GM06990 (cell line): ENCODE measurements at regions not wholly inside any gene's neighbourhood (a gene's known extent, or its start where the extent isn't known, plus 50 kb on each side); places are given as distances from the start of the nearest gene placed in this dataset.

ENCODE experiments used
- DNase-seq: peaks from one replicate; pipeline ENCODE4 v3.0.0-alpha.2; 2011; ENCODE audit not compliant: insufficient read length; ENCODE audit errors: extremely low read depth
- H3K27me3 ChIP-seq: replicated peaks from 2 replicates; pipeline ENCODE4 v1.6.0; 2011; ENCODE audit warnings: low read length; ENCODE audit not compliant: control insufficient read depth, insufficient read depth
- H3K36me3 ChIP-seq: 2 replicates; pipeline ENCODE4 v1.5.1; 2011; ENCODE audit warnings: low read length; ENCODE audit not compliant: control insufficient read depth, insufficient read depth
- H3K4me3 ChIP-seq: replicated peaks from 2 replicates; pipeline ENCODE4 v1.5.1; 2011; ENCODE audit warnings: low read depth, mild to moderate bottlenecking, control low read depth, low read length
- TF ChIP-seq, protein P1 (sequence below): IDR thresholded peaks from 2 replicates; pipeline ENCODE4 v1.5.1; 2011; ENCODE audit warnings: low read length, control low read depth, mild to moderate bottlenecking, inconsistent platforms; ENCODE audit not compliant: insufficient read depth, poor library complexity, severe bottlenecking

DNA sequence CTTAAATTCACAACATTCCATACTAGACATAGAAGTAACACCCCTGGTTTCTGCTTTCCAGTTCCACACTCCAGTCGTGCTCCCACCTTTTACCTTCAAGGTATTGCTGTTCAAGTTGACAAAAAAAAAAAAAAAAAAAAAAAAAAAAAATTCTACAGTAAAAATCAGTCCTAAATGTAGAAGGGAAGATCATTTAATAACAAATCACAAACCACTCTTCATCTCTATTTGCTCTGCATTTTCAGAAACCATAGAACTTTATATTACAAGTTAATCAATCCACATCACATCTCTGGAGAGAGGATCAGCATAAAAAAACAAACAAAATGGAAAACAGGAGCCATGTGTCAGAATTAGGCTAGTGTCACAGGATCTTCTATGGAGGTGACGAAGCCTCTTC, 206.3 kb upstream of the KLF14 start:
- peaks cover 15% of the 10 kb centered on the region for H3K36me3 ChIP-seq
- no peaks in the 10 kb centered on the region for H3K27me3 ChIP-seq
- no peak for DNase-seq
- TF ChIP-seq, protein P1, sequence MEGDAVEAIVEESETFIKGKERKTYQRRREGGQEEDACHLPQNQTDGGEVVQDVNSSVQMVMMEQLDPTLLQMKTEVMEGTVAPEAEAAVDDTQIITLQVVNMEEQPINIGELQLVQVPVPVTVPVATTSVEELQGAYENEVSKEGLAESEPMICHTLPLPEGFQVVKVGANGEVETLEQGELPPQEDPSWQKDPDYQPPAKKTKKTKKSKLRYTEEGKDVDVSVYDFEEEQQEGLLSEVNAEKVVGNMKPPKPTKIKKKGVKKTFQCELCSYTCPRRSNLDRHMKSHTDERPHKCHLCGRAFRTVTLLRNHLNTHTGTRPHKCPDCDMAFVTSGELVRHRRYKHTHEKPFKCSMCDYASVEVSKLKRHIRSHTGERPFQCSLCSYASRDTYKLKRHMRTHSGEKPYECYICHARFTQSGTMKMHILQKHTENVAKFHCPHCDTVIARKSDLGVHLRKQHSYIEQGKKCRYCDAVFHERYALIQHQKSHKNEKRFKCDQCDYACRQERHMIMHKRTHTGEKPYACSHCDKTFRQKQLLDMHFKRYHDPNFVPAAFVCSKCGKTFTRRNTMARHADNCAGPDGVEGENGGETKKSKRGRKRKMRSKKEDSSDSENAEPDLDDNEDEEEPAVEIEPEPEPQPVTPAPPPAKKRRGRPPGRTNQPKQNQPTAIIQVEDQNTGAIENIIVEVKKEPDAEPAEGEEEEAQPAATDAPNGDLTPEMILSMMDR = no peak
- H3K4me3 ChIP-seq = no peak overlapping the region

- no peaks in the 10 kb centered on the region for H3K27me3 ChIP-seq
- DNase-seq = no peak
- no peak overlapping the region for H3K4me3 ChIP-seq
- peaks cover 13% of the 10 kb centered on the region for H3K36me3 ChIP-seq
- TF ChIP-seq, protein P1 = no peak
Observed at GRCh38 chr7:130940907-130941306, 206.9 kb upstream of the KLF14 start.

DNA sequence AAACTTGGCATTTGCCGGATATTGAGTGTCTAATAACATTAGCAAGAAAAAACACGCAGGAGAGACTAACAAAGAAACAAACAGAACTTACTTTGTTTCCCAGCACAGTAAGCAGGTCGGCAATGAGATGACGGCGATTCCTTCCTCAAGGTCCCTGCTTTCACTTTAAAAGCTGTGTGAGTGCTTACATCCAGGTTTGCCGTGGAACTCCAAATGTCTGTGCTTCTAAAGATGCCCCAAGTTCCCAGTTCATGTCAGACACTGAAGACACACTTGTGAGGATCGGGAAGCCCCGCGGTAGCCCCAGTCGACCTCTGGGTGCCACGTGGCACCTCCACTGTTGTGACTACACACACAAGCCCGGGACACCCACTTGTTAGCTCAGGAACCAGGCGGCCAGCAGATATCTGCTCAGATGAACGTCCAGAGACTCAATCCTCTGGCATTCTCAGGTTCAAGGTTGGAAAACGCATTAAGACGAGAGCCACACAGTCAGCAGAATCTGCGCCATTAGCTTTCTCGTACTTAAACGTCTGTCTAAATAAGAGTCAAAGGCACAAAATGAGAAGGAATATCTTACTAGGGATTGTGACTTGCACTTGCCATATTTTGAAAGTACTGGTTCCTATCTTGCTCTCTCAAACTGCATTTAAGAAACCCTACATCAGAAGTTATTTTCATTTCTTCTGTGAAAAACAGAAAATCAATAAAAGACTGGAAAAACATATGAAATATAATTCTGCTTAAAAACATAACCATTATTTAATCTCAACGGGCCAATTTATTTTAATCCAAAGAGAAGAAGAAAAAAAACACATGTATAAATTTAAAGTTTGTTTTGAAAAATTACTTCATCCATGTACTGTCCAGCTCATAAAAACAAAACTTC, 207.6 kb upstream of the KLF14 start:
- Histone ChIP-seq H3K4me3 (no peak overlapping the region), H3K36me3 (peaks cover 15% of the 10 kb centered on the region), H3K27me3 (no peaks in the 10 kb centered on the region)
- TF ChIP-seq, protein P1 = no peak
- DNase-seq = no peak

DNA sequence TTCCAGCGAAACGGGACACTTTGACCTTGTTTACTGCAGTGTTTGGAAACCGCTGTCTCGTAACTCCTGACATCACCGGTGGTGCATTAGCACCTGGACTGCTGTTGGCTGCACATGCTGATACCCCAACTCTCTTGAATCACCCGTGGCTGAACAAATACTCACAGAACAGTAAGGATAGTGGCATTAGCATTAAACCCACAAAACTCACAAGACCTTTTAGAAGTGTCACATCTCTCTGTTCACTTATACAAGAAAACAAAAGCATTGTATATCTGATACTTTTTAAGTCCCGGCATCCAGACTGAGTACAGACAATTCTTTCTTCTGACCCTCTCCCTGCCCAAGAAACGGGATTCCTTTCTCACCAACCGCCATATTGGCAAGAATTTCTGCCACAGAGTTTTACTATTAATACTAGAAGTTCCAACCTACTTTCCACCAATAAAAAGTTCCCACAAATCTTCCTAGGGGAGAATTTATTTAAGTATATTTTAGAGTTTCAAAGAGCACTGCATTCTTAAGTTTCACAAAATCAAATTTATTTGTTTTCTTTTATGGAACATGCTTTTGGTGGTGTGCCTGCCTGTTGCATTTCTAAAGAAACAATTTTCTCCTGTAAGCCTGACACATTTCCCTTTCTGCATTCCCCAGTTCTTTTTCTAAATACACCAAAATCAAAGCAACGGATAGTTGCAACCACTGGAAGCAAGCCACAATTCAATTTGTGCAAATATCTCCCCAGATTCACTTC, 208.4 kb upstream of the KLF14 start:
- Histone ChIP-seq H3K36me3 (peaks cover 13% of the 10 kb centered on the region), H3K4me3 (no peak overlapping the region), H3K27me3 (no peaks in the 10 kb centered on the region)
- TF ChIP-seq, protein P1 = no peak
- DNase-seq = no peak

DNA sequence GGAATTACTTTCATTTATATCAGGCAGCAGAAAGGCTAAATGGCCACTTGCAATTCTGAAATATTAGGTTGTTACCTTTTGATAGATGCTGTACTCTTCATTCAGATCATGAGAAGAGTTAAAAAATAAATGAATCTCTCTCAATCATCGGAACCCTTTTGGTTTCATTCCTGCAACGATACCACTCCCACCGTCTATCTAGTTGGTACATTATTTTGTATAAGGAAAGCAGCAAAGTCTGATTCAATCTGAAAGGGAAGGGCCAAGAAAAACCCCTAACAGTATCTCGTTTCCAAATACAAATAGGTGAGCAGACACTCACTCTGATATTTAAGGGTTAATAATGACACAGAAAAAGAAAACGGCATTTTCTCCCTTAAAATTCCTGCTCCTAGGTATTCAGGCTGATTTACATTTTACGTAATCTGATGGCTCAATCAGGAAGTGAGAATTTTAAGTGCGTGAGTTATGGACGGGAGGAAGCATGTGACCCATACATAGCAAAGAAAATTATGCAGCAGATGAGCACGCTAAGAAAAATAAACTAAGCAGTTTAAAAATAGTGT, 209.4 kb upstream of the KLF14 start:
- H3K36me3 ChIP-seq = peaks cover 13% of the 10 kb centered on the region
- H3K4me3 ChIP-seq = peak overlapping the region; percentile 30; the same call in 1 of the 2 replicates
- no peak for DNase-seq
- TF ChIP-seq, protein P1 = no peak
- H3K27me3 ChIP-seq = no peaks in the 10 kb centered on the region
